HCT116 (cell line): ENCODE measurements at regions not wholly inside any gene's neighbourhood (a gene's known extent, or its start where the extent isn't known, plus 50 kb on each side); places are given as distances from the start of the nearest gene placed in this dataset.

Experiments used
- ATAC-seq: fragments of 200-7000 bp; cut with Tn5 transposase; 2 replicates; pipeline ENCODE4 v1.9.1; 2020; ENCODE audit warnings: mild to moderate bottlenecking, moderate library complexity
- BruUV-seq: library from RNA; stranded (reverse); fragments of 400-500 nt; replicated peaks from 2 replicates; lab custom pipeline; 2021; lab: Mats Ljungman, UMichigan
- CTCF ChIA-PET: fragments of 300-600 bp; sonication (Branson Sonifier 250); formaldehyde crosslinking; loops from one replicate; lab custom pipeline; 2021; ENCODE audit warnings: antibody characterized with exemption; lab: Charles Lee
- POLR2A ChIA-PET: fragments of 300-600, 350-600 bp; sonication (Branson Sonifier 250); formaldehyde crosslinking; loops from one replicate; lab custom pipeline; 2021; ENCODE audit warnings: antibody characterized with exemption; lab: Charles Lee
- RAD21 ChIA-PET, 2 experiments: fragments of 300-600 bp; sonication (Branson Sonifier 250); formaldehyde crosslinking; loops; one replicate each; lab custom pipeline; 2023; ENCODE audit warnings: low total read pairs in 2 of 2; ENCODE audit not compliant: uncharacterized antibody in 2 of 2, unreplicated experiment in 2 of 2, low non-redundant PET in 1 of 2; lab: Charles Lee
- DNase-seq: peaks from one replicate; pipeline ENCODE4 v3.0.0-alpha.2; 2010; ENCODE audit warnings: low read depth, low spot score
- H2AFZ ChIP-seq: fragments of 200-600 bp; shearing (Covaris generic), sonication (generic); 2 replicates; pipeline ENCODE4 v1.6.1; 2017; ENCODE audit warnings: low read depth, mixed run types, mixed read lengths, antibody characterized with exemption, low read length; ENCODE audit not compliant: poor library complexity, severe bottlenecking
- H3K27ac ChIP-seq: 2 replicates; pipeline ENCODE4 v1.5.1; 2012; ENCODE audit warnings: low read depth, low read length
- H3K27me3 ChIP-seq: fragments of 200-600 bp; sonication (generic); 2 replicates; pipeline ENCODE4 v1.6.1; 2016; ENCODE audit warnings: mixed run types, low read length, mixed read lengths; ENCODE audit not compliant: insufficient read depth
- H3K36me3 ChIP-seq, 2 experiments: fragments of 200-500 bp in 1 of 2; fragments of 200-600 bp in 1 of 2; sonication (Bioruptor generic) in 1 of 2; sonication (generic) in 1 of 2; 2 replicates each; pipeline versions ENCODE4 v1.5.1 to v1.6.1; 2014 to 2016; ENCODE audit warnings: low read length in 2 of 2, inconsistent platforms in 1 of 2, mixed read lengths in 1 of 2, mixed run types in 1 of 2; ENCODE audit not compliant: insufficient read depth in 2 of 2, control insufficient read depth in 1 of 2
- H3K4me1 ChIP-seq, 2 experiments: fragments of 200-600 bp in 1 of 2; sonication (generic) in 1 of 2; 2 replicates each; pipeline versions ENCODE4 v1.5.1 to v1.6.1; 2012 to 2017; ENCODE audit warnings: low read length in 2 of 2, inconsistent platforms in 1 of 2, mild to moderate bottlenecking in 1 of 2, mixed read lengths in 1 of 2, mixed run types in 1 of 2, moderate library complexity in 1 of 2; ENCODE audit not compliant: insufficient read depth in 2 of 2, control insufficient read depth in 1 of 2
- H3K4me2 ChIP-seq: fragments of 200-600 bp; sonication (generic); 2 replicates; pipeline ENCODE4 v1.6.1; 2017; ENCODE audit warnings: mixed run types, low read length, mixed read lengths
- H3K4me3 ChIP-seq, 2 experiments: fragments of 200-600 bp in 1 of 2; sonication (generic) in 1 of 2; replicated peaks in 1 of 2; 2 replicates each; pipeline ENCODE4 v1.5.1; 2011 to 2016; ENCODE audit warnings: low read length in 2 of 2, control low read depth in 1 of 2, low read depth in 1 of 2, mild to moderate bottlenecking in 1 of 2, mixed read lengths in 1 of 2, mixed run types in 1 of 2
- H3K79me2 ChIP-seq: fragments of 200-600 bp; sonication (generic); 2 replicates; pipeline ENCODE4 v1.6.1; 2017; ENCODE audit warnings: mild to moderate bottlenecking, mixed run types, low read length, moderate library complexity, mixed read lengths; ENCODE audit not compliant: insufficient read depth
- H3K9ac ChIP-seq: fragments of 200-600 bp; sonication (generic); 2 replicates; pipeline ENCODE4 v1.6.1; 2016; ENCODE audit warnings: low read length, mixed read lengths
- H3K9me2 ChIP-seq: fragments of 200-600 bp; sonication (generic), shearing (Covaris generic); 2 replicates; pipeline ENCODE4 v1.6.1; 2017; ENCODE audit warnings: mixed run types, mild to moderate bottlenecking, moderate library complexity; ENCODE audit not compliant: insufficient read depth
- H3K9me3 ChIP-seq, 2 experiments: fragments of 200-500 bp in 1 of 2; fragments of 200-600 bp in 1 of 2; sonication (Bioruptor generic) in 1 of 2; sonication (generic) in 1 of 2; 2 replicates each; pipeline ENCODE4 v1.6.1; 2014 to 2017; ENCODE audit warnings: low read length in 2 of 2, mixed read lengths in 2 of 2, inconsistent platforms in 1 of 2, low read depth in 1 of 2, mild to moderate bottlenecking in 1 of 2, mixed run types in 1 of 2, moderate library complexity in 1 of 2; ENCODE audit not compliant: control insufficient read depth in 1 of 2, insufficient read depth in 1 of 2
- H4K20me1 ChIP-seq: fragments of 200-600 bp; sonication (generic), shearing (Covaris generic); 2 replicates; pipeline ENCODE4 v1.6.1; 2017; ENCODE audit warnings: mixed run types, mild to moderate bottlenecking, moderate library complexity; ENCODE audit not compliant: insufficient read depth
- CBX3 ChIP-seq: IDR thresholded peaks from 2 replicates; pipeline ENCODE4 v1.6.1; 2012; ENCODE audit warnings: low read depth
- CEBPB ChIP-seq: IDR thresholded peaks from 2 replicates; pipeline ENCODE4 v1.6.1; 2012; ENCODE audit warnings: low read depth
- EGR1 ChIP-seq: IDR thresholded peaks from 2 replicates; pipeline ENCODE4 v1.6.1; 2012; ENCODE audit warnings: low read depth
- ELF1 ChIP-seq: IDR thresholded peaks from 2 replicates; pipeline ENCODE4 v1.6.1; 2012; ENCODE audit warnings: low read depth, borderline replicate concordance
- EZH2phosphoT487 ChIP-seq: fragments of 200-600 bp; IDR thresholded peaks from 2 replicates; pipeline ENCODE4 v1.6.1; 2018; ENCODE audit warnings: antibody characterized with exemption, borderline replicate concordance
- FOSL1 ChIP-seq: IDR thresholded peaks from 2 replicates; pipeline ENCODE4 v1.6.1; 2012; ENCODE audit warnings: low read depth
- JUND ChIP-seq: IDR thresholded peaks from 2 replicates; pipeline ENCODE4 v1.6.1; 2012
- POLR2A ChIP-seq: IDR thresholded peaks from 2 replicates; pipeline ENCODE4 v1.7.0; 2011; ENCODE audit warnings: borderline replicate concordance; ENCODE audit not compliant: insufficient read depth, insufficient read length; ENCODE audit errors: extremely low read depth
- POLR2AphosphoS5 ChIP-seq: IDR thresholded peaks from 2 replicates; pipeline ENCODE4 v1.6.1; 2011; ENCODE audit warnings: mild to moderate bottlenecking, low read depth, low read length, moderate library complexity
- RAD21 ChIP-seq: IDR thresholded peaks from 2 replicates; pipeline ENCODE4 v1.6.1; 2012; ENCODE audit warnings: low read depth, mild to moderate bottlenecking
- SIN3A ChIP-seq: IDR thresholded peaks from 2 replicates; pipeline ENCODE4 v1.6.1; 2012; ENCODE audit warnings: low read depth
- SP1 ChIP-seq: IDR thresholded peaks from 2 replicates; pipeline ENCODE4 v1.6.1; 2012; ENCODE audit warnings: low read depth
- SRF ChIP-seq: IDR thresholded peaks from 2 replicates; pipeline ENCODE4 v1.6.1; 2012; ENCODE audit warnings: low read depth
- TCF7L2 ChIP-seq: IDR thresholded peaks from 2 replicates; pipeline ENCODE4 v1.7.0; 2011; ENCODE audit warnings: borderline replicate concordance, inconsistent platforms; ENCODE audit not compliant: insufficient read depth, insufficient read length; ENCODE audit errors: extremely low read depth
- YY1 ChIP-seq: IDR thresholded peaks from 2 replicates; pipeline ENCODE4 v1.6.1; 2011; ENCODE audit warnings: low read length, low read depth, moderate library complexity, mild to moderate bottlenecking; ENCODE audit not compliant: insufficient replicate concordance; ENCODE audit errors: extremely low read depth
- ZFX ChIP-seq: fragments of 450-650 bp; IDR thresholded peaks from 2 replicates; pipeline ENCODE4 v1.6.1; 2017
- ZNF274 ChIP-seq: fragments of 200-500 bp; sonication (Bioruptor generic); IDR thresholded peaks from 2 replicates; pipeline ENCODE4 v1.6.1; 2014; ENCODE audit warnings: mild to moderate bottlenecking, low read depth, low read length, inconsistent platforms
- intact Hi-C: fragments of 100-400 bp; cut with micrococcal nuclease; formaldehyde crosslinking; loops from 2 replicates; pipeline ENCODE4 v1.10.0; 2022
- TF ChIP-seq, protein P1 (sequence below): IDR thresholded peaks from 2 replicates; pipeline ENCODE4 v1.6.1; 2012
- TF ChIP-seq, protein P2 (sequence below): IDR thresholded peaks from 2 replicates; pipeline ENCODE4 v1.6.1; 2012; ENCODE audit warnings: low read depth

DNA sequence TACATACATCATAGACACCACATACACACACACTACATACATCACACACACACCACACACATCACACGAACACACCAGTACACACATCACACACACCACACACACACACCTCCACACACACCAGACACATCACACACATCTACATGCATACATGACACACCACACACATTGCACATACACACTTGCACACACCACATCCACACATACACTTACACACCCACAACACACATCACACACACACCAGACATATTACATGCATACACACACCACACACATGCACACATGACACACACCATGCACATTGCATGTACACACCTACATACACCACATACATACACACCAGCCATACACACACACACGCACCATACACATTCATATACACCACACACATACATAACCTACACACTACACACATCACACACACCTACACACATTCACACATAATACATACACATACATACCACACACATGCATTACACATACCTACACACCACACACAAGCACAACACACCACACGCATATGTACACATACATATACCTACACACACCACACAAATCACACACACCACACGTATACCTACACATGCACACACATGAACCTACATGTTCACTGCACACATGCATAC, 156.5 kb downstream of the NDUFA10 start:
- Histone ChIP-seq H3K9me3 (peaks cover 0 to 15% of the 10 kb centered on the region in 2 experiments; a peak in 1 of 4 replicates), H3K79me2 (no peaks in the 10 kb centered on the region), H3K4me1 (peaks cover 0 to 3% of the 10 kb centered on the region in 2 experiments; a peak in 1 of 4 replicates), H3K9ac (no peak overlapping the region), H3K4me2 (no peak overlapping the region), H3K9me2 (no peaks in the 10 kb centered on the region), H2AFZ (no peak overlapping the region), H3K36me3 (no peaks in the 10 kb centered on the region), H4K20me1 (no peaks in the 10 kb centered on the region), H3K27me3 (no peaks in the 10 kb centered on the region), H3K4me3 (no peak overlapping the region), H3K27ac (no peak overlapping the region)
- ChIA-PET POLR2A (no interaction called here), RAD21 (no interaction called here), CTCF (no interaction called here)
- BruUV-seq: no TSS peak
- TF ChIP-seq CBX3 (no peak), ZNF274 (no peak), ELF1 (no peak), SIN3A (no peak), POLR2A (no peak), EGR1 (no peak), FOSL1 (no peak), RAD21 (no peak), ZFX (no peak), EZH2phosphoT487 (no peak), SP1 (no peak)
- intact Hi-C loops: no loop called here
- DNase-seq (no peak), ATAC-seq (no peak)

DNA sequence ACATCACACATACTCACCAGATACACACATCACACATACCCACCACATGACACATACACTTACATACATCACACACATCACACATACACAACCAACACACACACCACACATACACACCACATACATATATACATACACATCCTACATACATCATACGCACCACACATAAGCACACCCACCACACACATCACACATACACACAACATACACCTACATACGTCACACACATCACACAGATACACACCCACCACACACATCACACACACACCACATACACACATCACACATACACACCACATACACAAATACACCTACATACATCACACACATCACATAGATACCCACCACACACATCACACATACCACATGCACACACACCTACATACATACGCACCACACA, 158.4 kb downstream of the NDUFA10 start:
- BruUV-seq: no TSS peak
- H3K9ac ChIP-seq: no peak overlapping the region
- H3K79me2 ChIP-seq: no peaks in the 10 kb centered on the region
- POLR2A ChIA-PET: no interaction called here
- H3K27me3 ChIP-seq: no peaks in the 10 kb centered on the region
- no peak overlapping the region for H3K4me3 ChIP-seq
- no peak for DNase-seq
- RAD21 ChIA-PET: no interaction called here
- no peaks in the 10 kb centered on the region for H4K20me1 ChIP-seq
- intact Hi-C loops: no loop called here
- no peak overlapping the region for H3K4me2 ChIP-seq
- no peaks in the 10 kb centered on the region for H3K36me3 ChIP-seq
- TF ChIP-seq YY1: no peak
- no peak for TF ChIP-seq FOSL1
- TF ChIP-seq SIN3A: no peak
- no peak for TF ChIP-seq ELF1
- TF ChIP-seq TCF7L2: no peak
- TF ChIP-seq, protein P1, sequence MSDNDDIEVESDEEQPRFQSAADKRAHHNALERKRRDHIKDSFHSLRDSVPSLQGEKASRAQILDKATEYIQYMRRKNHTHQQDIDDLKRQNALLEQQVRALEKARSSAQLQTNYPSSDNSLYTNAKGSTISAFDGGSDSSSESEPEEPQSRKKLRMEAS: no peak
- TF ChIP-seq JUND: no peak
- no peak for TF ChIP-seq ZFX
- TF ChIP-seq, protein P2, sequence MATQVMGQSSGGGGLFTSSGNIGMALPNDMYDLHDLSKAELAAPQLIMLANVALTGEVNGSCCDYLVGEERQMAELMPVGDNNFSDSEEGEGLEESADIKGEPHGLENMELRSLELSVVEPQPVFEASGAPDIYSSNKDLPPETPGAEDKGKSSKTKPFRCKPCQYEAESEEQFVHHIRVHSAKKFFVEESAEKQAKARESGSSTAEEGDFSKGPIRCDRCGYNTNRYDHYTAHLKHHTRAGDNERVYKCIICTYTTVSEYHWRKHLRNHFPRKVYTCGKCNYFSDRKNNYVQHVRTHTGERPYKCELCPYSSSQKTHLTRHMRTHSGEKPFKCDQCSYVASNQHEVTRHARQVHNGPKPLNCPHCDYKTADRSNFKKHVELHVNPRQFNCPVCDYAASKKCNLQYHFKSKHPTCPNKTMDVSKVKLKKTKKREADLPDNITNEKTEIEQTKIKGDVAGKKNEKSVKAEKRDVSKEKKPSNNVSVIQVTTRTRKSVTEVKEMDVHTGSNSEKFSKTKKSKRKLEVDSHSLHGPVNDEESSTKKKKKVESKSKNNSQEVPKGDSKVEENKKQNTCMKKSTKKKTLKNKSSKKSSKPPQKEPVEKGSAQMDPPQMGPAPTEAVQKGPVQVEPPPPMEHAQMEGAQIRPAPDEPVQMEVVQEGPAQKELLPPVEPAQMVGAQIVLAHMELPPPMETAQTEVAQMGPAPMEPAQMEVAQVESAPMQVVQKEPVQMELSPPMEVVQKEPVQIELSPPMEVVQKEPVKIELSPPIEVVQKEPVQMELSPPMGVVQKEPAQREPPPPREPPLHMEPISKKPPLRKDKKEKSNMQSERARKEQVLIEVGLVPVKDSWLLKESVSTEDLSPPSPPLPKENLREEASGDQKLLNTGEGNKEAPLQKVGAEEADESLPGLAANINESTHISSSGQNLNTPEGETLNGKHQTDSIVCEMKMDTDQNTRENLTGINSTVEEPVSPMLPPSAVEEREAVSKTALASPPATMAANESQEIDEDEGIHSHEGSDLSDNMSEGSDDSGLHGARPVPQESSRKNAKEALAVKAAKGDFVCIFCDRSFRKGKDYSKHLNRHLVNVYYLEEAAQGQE: no peak
- TF ChIP-seq RAD21: no peak
- TF ChIP-seq CBX3: no peak
- TF ChIP-seq SP1: no peak
- no peak for TF ChIP-seq EZH2phosphoT487
- no peak for TF ChIP-seq POLR2AphosphoS5
- TF ChIP-seq EGR1: no peak
- TF ChIP-seq SRF: no peak
- no peak for TF ChIP-seq ZNF274
- TF ChIP-seq CEBPB: no peak
- H2AFZ ChIP-seq: no peak overlapping the region
- H3K9me3 ChIP-seq: peaks cover 0 to 15% of the 10 kb centered on the region in 2 experiments; a peak in 1 of 4 replicates
- CTCF ChIA-PET: no interaction called here
- H3K9me2 ChIP-seq: no peaks in the 10 kb centered on the region
- no peak for ATAC-seq
- H3K27ac ChIP-seq: no peak overlapping the region
- H3K4me1 ChIP-seq: no peaks in the 10 kb centered on the region
